CD4-positive, alpha-beta T cell (primary cell): ENCODE measurements at regions not wholly inside any gene's neighbourhood (a gene's known extent, or its start where the extent isn't known, plus 50 kb on each side); places are given as distances from the start of the nearest gene placed in this dataset.

ENCODE experiments used
- ATAC-seq: fragments of 200-7000 bp; cut with Tn5 transposase; one replicate; pipeline ENCODE4 v1.10.0; 2022; ENCODE audit warnings: mild to moderate bottlenecking; ENCODE audit not compliant: poor library complexity
- CTCF ChIA-PET: fragments of 350-600 bp; sonication (Branson Sonifier 250); formaldehyde crosslinking; loops from one replicate; lab custom pipeline; 2021; ENCODE audit warnings: antibody characterized with exemption, inconsistent platforms; lab: Charles Lee
- POLR2A ChIA-PET: fragments of 350-600 bp; sonication (Branson Sonifier 250); formaldehyde crosslinking; loops from one replicate; lab custom pipeline; 2021; ENCODE audit warnings: antibody characterized with exemption, inconsistent platforms; lab: Charles Lee
- DNase-seq, 14 experiments: peaks; one replicate each; pipeline ENCODE4 v3.0.0-alpha.2; 2013 to 2020; ENCODE audit warnings: mixed read lengths in 2 of 14
- H3K27ac ChIP-seq, 2 donors: one replicate each; pipeline versions ENCODE4 v1.5.1 to v1.7.0; 2013; ENCODE audit warnings: low read length in 2 of 2, low read depth in 1 of 2, mild to moderate bottlenecking in 1 of 2
- H3K27me3 ChIP-seq, 2 experiments: 1 replicate in 1 of 2; 2 replicates in 1 of 2; pipeline versions ENCODE4 v1.6.1 to v1.7.0; 2013; ENCODE audit warnings: low read length in 2 of 2, control low read depth in 1 of 2, mild to moderate bottlenecking in 1 of 2, moderate library complexity in 1 of 2; ENCODE audit not compliant: insufficient read depth in 2 of 2, control insufficient read depth in 1 of 2
- H3K36me3 ChIP-seq: one replicate; pipeline ENCODE4 v1.6.1; 2013; ENCODE audit warnings: low read length, control low read depth; ENCODE audit not compliant: insufficient read depth
- H3K4me1 ChIP-seq: one replicate; pipeline ENCODE4 v1.6.1; 2013; ENCODE audit warnings: low read length, control low read depth; ENCODE audit not compliant: insufficient read depth
- H3K4me3 ChIP-seq: one replicate; pipeline ENCODE4 v1.5.1; 2013; ENCODE audit warnings: mild to moderate bottlenecking, low read length, moderate library complexity
- H3K9me3 ChIP-seq, 2 experiments: 1 replicate in 1 of 2; 2 replicates in 1 of 2; pipeline versions ENCODE4 v1.6.1 to v1.7.0; 2013; ENCODE audit warnings: low read length in 2 of 2, mild to moderate bottlenecking in 2 of 2, control low read depth in 1 of 2, moderate library complexity in 1 of 2; ENCODE audit not compliant: control insufficient read depth in 1 of 2, insufficient read depth in 1 of 2
- H3K27ac Mint-ChIP-seq: one replicate; pipeline ENCODE4 v1.8.0; 2020; ENCODE audit warnings: mixed read lengths
- H3K27me3 Mint-ChIP-seq: one replicate; pipeline ENCODE4 v1.8.0; 2021; ENCODE audit warnings: mixed read lengths
- H3K36me3 Mint-ChIP-seq: one replicate; pipeline ENCODE4 v1.8.0; 2021; ENCODE audit warnings: low read depth, mixed read lengths
- H3K4me1 Mint-ChIP-seq: one replicate; pipeline ENCODE4 v1.8.0; 2021; ENCODE audit warnings: low read depth, mixed read lengths
- H3K4me3 Mint-ChIP-seq: one replicate; pipeline ENCODE4 v1.8.0; 2020; ENCODE audit warnings: mild to moderate bottlenecking, mixed read lengths
- H3K9me3 Mint-ChIP-seq: one replicate; pipeline ENCODE4 v1.8.0; 2020; ENCODE audit warnings: mixed read lengths
- CTCF ChIP-seq: fragments of 200-600 bp; IDR thresholded peaks from one replicate; pipeline ENCODE4 v1.8.0; 2022; ENCODE audit warnings: antibody characterized with exemption, mild to moderate bottlenecking
- intact Hi-C, 2 experiments: fragments of 100-400 bp; cut with DNase I in 1 of 2; cut with micrococcal nuclease in 1 of 2; formaldehyde crosslinking; loops; one replicate each; pipeline versions ENCODE4 v1.15.1 to v1.9.0; 2023 to 2025; cut with DNase I, micrococcal nuclease

GRCh38 chr16:35691057-35691456 lies 2231.6 kb downstream of the TP53TG3F start:
- peaks cover 37% of the 10 kb centered on the region for H3K9me3 Mint-ChIP-seq
- CTCF ChIA-PET: no interaction called here

GRCh38 chr16:35692824-35693223 lies 2233.4 kb downstream of the TP53TG3F start:
- CTCF ChIA-PET: no interaction called here
- TF ChIP-seq CTCF: no peak
- Histone ChIP-seq H3K27ac (no peak overlapping the region), H3K9me3 (peaks cover 9 to 54% of the 10 kb centered on the region in 2 experiments), H3K4me3 (no peak overlapping the region), H3K4me1 (no peaks in the 10 kb centered on the region), H3K36me3 (no peaks in the 10 kb centered on the region), H3K27me3 (no peaks in the 10 kb centered on the region)
- Mint-ChIP-seq H3K27ac (no peak overlapping the region), H3K36me3 (peaks cover 8% of the 10 kb centered on the region), H3K9me3 (peaks cover 34% of the 10 kb centered on the region), H3K4me3 (no peak overlapping the region), H3K4me1 (no peaks in the 10 kb centered on the region), H3K27me3 (no peaks in the 10 kb centered on the region)
- POLR2A ChIA-PET: no interaction called here
- DNase-seq (no peak), ATAC-seq (no peak)
- intact Hi-C loops: no loop called here

More at GRCh38 chr16:35691057-35691456, 2231.6 kb downstream of the TP53TG3F start:
- ATAC-seq (no peak), DNase-seq (no peak)
- intact Hi-C loops: no loop called here
- H3K36me3 Mint-ChIP-seq: peaks cover 8% of the 10 kb centered on the region
- Histone ChIP-seq H3K4me1 (no peaks in the 10 kb centered on the region), H3K4me3 (no peak overlapping the region), H3K27ac (no peak overlapping the region), H3K9me3 (peaks cover 10 to 63% of the 10 kb centered on the region in 2 experiments), H3K36me3 (no peaks in the 10 kb centered on the region), H3K27me3 (no peaks in the 10 kb centered on the region)
- no peaks in the 10 kb centered on the region for H3K27me3 Mint-ChIP-seq
- H3K4me3 Mint-ChIP-seq: no peak overlapping the region
- no peaks in the 10 kb centered on the region for H3K4me1 Mint-ChIP-seq
- TF ChIP-seq CTCF: no peak
- POLR2A ChIA-PET: no interaction called here
- no peak overlapping the region for H3K27ac Mint-ChIP-seq

- ChIA-PET POLR2A (no interaction called here), CTCF (no interaction called here)
- H3K9me3 Mint-ChIP-seq: peaks cover 6% of the 10 kb centered on the region
- H3K4me1 Mint-ChIP-seq: no peaks in the 10 kb centered on the region
- no peak for DNase-seq
- no peak overlapping the region for H3K27ac Mint-ChIP-seq
- Histone ChIP-seq H3K4me1 (no peaks in the 10 kb centered on the region), H3K36me3 (no peaks in the 10 kb centered on the region), H3K27me3 (no peaks in the 10 kb centered on the region), H3K27ac (no peak overlapping the region), H3K4me3 (no peak overlapping the region), H3K9me3 (peaks cover 7 to 22% of the 10 kb centered on the region in 2 experiments)
- no peak for TF ChIP-seq CTCF
- H3K36me3 Mint-ChIP-seq: peaks cover 5% of the 10 kb centered on the region
- intact Hi-C loops: no loop called here
- H3K4me3 Mint-ChIP-seq: no peak overlapping the region
- ATAC-seq: no peak
- H3K27me3 Mint-ChIP-seq: no peaks in the 10 kb centered on the region
Measured at GRCh38 chr16:35706901-35707300, 2247.5 kb downstream of the TP53TG3F start.
